Chondrocyte (in vitro differentiated cells): ENCODE measurements at regions not wholly inside any gene's neighbourhood (a gene's known extent, or its start where the extent isn't known, plus 50 kb on each side); places are given as distances from the start of the nearest gene placed in this dataset.
A peak's percentile ranks its signal among the peaks of the same experiment; 100 is the strongest.

Source experiments
- DNase-seq: peaks from one replicate; pipeline ENCODE4 v3.0.0; 2021; ENCODE audit warnings: mixed read lengths, low spot score
- H3K27ac Mint-ChIP-seq: one replicate; pipeline ENCODE4 v1.8.0; 2021; ENCODE audit warnings: mild to moderate bottlenecking, moderate library complexity, mixed read lengths; ENCODE audit not compliant: unreplicated experiment
- H3K27me3 Mint-ChIP-seq: 2 replicates; pipeline ENCODE4 v1.8.0; 2021; ENCODE audit warnings: low read depth, mixed read lengths
- H3K36me3 Mint-ChIP-seq: 2 replicates; pipeline ENCODE4 v1.8.0; 2021; ENCODE audit warnings: low read depth, mixed read lengths
- H3K4me1 Mint-ChIP-seq: 2 replicates; pipeline ENCODE4 v1.8.0; 2021; ENCODE audit warnings: low read depth, mild to moderate bottlenecking, mixed read lengths
- H3K4me3 Mint-ChIP-seq: one replicate; pipeline ENCODE4 v1.8.0; 2021; ENCODE audit warnings: mild to moderate bottlenecking, moderate library complexity, mixed read lengths; ENCODE audit not compliant: unreplicated experiment
- H3K9me3 Mint-ChIP-seq: 2 replicates; pipeline ENCODE4 v1.8.0; 2021; ENCODE audit warnings: low read depth, mixed read lengths
- TF ChIP-seq, protein P1 (sequence below): fragments of 200-600 bp; sonication (generic); IDR thresholded peaks from 2 replicates; pipeline ENCODE4 v1.5.0; 2021; ENCODE audit warnings: antibody characterized with exemption, mild to moderate bottlenecking, moderate library complexity

DNA sequence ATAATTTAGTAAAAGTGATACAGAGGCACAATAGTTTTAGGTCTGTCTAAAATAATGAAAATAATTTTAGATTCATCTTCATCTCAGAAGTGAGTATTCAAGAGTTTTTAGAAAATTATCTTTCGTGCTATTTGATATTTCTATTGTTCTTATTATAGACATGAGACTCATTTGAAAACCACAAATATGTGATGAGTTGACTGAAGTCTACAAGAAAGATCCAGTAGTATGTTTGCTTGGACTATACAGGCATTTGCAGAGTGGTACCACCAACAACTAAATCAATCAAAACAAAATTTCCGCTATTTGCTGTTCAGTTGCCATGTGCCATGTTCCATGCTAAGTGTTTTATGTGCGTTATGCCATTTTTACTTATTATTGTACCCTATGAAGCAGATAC, 1318.5 kb downstream of the STIM2 start:
- no peaks in the 10 kb centered on the region for H3K27me3 Mint-ChIP-seq
- H3K4me3 Mint-ChIP-seq = no peak overlapping the region
- TF ChIP-seq, protein P1, sequence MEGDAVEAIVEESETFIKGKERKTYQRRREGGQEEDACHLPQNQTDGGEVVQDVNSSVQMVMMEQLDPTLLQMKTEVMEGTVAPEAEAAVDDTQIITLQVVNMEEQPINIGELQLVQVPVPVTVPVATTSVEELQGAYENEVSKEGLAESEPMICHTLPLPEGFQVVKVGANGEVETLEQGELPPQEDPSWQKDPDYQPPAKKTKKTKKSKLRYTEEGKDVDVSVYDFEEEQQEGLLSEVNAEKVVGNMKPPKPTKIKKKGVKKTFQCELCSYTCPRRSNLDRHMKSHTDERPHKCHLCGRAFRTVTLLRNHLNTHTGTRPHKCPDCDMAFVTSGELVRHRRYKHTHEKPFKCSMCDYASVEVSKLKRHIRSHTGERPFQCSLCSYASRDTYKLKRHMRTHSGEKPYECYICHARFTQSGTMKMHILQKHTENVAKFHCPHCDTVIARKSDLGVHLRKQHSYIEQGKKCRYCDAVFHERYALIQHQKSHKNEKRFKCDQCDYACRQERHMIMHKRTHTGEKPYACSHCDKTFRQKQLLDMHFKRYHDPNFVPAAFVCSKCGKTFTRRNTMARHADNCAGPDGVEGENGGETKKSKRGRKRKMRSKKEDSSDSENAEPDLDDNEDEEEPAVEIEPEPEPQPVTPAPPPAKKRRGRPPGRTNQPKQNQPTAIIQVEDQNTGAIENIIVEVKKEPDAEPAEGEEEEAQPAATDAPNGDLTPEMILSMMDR = no peak
- H3K4me1 Mint-ChIP-seq = no peaks in the 10 kb centered on the region
- DNase-seq = no peak
- peaks cover 3% of the 10 kb centered on the region for H3K36me3 Mint-ChIP-seq
- no peak overlapping the region for H3K27ac Mint-ChIP-seq
- peaks cover 5% of the 10 kb centered on the region for H3K9me3 Mint-ChIP-seq

DNA sequence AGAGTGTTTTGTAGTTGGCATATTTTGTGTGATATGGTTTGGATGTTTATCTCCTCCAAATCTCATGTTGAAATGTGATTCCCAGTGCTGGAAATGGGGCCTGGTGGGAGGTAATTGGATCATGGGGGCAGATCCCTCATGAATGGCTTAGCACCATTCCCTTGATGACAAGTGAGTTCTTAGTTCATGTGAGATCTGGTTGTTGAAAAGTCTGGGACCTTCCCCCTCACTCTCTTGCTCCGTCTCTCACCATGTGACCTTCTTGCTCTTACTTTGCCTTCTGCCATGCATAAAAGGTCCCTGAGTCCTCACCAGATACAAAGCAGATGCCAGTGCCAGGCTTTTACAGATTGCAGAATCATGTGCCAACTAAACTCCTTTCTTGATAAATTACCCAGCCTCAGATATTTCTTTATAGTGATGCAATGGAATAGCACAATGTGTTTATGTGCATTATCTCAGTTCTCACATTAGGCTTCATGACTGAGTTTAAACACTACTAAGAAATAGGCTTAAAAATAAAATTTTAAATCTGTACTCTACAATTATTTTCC, 1348.8 kb downstream of the STIM2 start:
- TF ChIP-seq, protein P1 = no peak
- H3K9me3 Mint-ChIP-seq = peaks cover 17% of the 10 kb centered on the region
- H3K4me1 Mint-ChIP-seq = peaks cover 7% of the 10 kb centered on the region
- DNase-seq = no peak
- no peaks in the 10 kb centered on the region for H3K27me3 Mint-ChIP-seq
- no peak overlapping the region for H3K27ac Mint-ChIP-seq
- peaks cover 2% of the 10 kb centered on the region for H3K36me3 Mint-ChIP-seq
- no peak overlapping the region for H3K4me3 Mint-ChIP-seq

DNA sequence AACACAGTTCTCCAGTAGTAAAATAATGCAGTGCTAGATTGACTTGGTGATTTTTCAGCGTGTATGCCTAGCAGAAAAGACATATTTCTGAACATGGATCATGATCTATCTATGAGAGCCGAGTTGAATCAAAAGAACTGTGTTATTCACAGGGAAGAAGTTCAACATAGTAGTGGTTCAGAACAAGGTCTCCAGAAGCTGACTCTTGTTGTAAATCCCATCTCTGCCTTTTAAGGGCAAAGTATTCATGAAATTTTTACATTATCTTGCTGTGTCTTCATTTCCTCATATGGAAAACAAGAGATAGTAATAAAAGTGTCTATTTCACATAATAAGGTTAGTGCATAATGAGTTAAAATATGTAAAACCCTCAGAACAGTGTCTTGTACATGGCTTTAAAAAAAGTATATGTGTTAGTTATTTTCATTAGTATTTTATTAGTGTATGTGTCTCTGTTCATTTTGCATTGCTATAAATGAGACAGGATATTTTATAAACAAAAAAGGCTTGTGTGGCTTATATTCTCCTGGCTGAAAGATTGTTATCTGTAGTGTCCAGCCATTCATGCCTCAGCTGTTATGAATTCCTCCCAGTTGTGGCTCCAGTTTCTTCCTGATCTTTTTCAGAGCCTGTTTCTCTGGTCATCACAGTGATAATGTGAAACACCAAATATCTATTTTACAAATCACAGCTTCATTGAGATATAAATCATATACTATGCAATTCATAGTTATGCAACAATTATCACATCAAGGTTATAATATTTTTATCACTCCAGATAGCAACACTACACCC, 1351.2 kb downstream of the STIM2 start:
- H3K9me3 Mint-ChIP-seq = peaks cover 4% of the 10 kb centered on the region
- no peaks in the 10 kb centered on the region for H3K27me3 Mint-ChIP-seq
- H3K27ac Mint-ChIP-seq = no peak overlapping the region
- no peak overlapping the region for H3K4me3 Mint-ChIP-seq
- H3K36me3 Mint-ChIP-seq = no peaks in the 10 kb centered on the region
- TF ChIP-seq, protein P1 = no peak
- H3K4me1 Mint-ChIP-seq = peaks cover 7% of the 10 kb centered on the region
- no peak for DNase-seq

DNA sequence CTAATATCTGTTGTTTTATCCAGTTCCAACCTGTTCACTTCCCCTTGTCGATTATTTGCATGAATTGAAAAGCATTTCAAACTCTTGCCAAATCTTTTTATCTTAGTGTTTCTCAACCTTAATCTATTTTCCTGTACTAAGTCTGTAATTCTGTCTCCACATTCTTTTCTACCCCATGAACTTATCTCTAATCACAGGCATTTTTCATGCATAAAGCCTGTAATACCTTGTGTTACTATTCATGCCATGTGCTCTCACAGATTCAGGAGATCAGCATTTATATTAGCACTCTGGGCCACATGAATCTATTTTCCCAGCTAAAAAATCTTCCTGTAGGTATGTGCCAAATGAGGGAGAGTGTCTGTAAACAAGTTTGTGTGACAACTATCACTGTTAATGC, 1360.9 kb downstream of the STIM2 start:
- Mint-ChIP-seq H3K27me3 (no peaks in the 10 kb centered on the region), H3K9me3 (no peaks in the 10 kb centered on the region), H3K4me1 (no peaks in the 10 kb centered on the region), H3K36me3 (no peaks in the 10 kb centered on the region), H3K27ac (no peak overlapping the region), H3K4me3 (no peak overlapping the region)
- TF ChIP-seq, protein P1 = no peak
- no peak for DNase-seq

DNA sequence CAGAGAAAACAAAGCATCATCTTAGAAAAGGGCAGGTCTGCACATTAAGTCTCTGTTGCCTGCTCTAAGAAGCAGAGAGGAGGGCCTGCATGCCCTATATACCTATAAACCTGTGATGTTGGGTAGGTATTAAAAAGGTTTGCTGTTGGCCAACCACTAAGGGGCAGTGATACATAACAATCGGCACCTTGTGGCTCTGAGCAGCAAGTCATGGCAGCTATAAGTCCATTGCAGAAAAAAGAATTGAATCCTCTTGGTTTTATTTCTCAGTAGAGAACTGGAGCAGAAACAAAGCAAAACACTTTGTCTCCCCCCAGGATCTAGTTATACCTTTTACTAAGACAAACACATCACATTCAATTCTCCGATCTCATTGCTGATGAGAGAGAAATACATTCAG, 1364.4 kb downstream of the STIM2 start:
- no peak for DNase-seq
- Mint-ChIP-seq H3K9me3 (no peaks in the 10 kb centered on the region), H3K27ac (no peak overlapping the region), H3K36me3 (no peaks in the 10 kb centered on the region), H3K4me3 (no peak overlapping the region), H3K27me3 (no peaks in the 10 kb centered on the region), H3K4me1 (no peaks in the 10 kb centered on the region)
- TF ChIP-seq, protein P1 = peak; percentile 72
